ENCODE measurements at regions not wholly inside any gene's neighbourhood (a gene's known extent, or its start where the extent isn't known, plus 50 kb on each side); places are given as distances from the start of the nearest gene placed in this dataset.

GRCh38 chrX:81377329-81377728, 175.4 kb downstream of the SH3BGRL start:
- intact Hi-C loops (cut with DNase I; ENCODE audit: low total_unique reads) = loop anchor here (10.0 kb wide), 1 partner anchor 203 kb away; no protein-coding TSS in a partner anchor
- no peak overlapping the region for H3K27ac ChIP-seq
- DNase-seq = no peak
- no peaks in the 10 kb centered on the region for H3K36me3 ChIP-seq
- WGBS, 5 donors = 17 to 43% (median 25%) methylated on average over 2 of the region's 2 CpGs
- H3K9me3 ChIP-seq = no peaks in the 10 kb centered on the region
- TF ChIP-seq POLR2A (IDR thresholded peaks at IDR 0.05) (no peak), CTCF (IDR thresholded peaks at IDR 0.05 in 8 of 11, conservative IDR thresholded peaks at IDR 0.05 in 3 of 11) (peak in 9 of 11 experiments; percentile 14 to 62 (median 43)), POLR2AphosphoS5 (IDR thresholded peaks at IDR 0.05) (no peak)
- H3K27me3 ChIP-seq (replicated peaks in 1 of 7) = no peaks in the 10 kb centered on the region
- no peak overlapping the region for H3K4me3 ChIP-seq
- no peaks in the 10 kb centered on the region for H3K4me1 ChIP-seq

DNA sequence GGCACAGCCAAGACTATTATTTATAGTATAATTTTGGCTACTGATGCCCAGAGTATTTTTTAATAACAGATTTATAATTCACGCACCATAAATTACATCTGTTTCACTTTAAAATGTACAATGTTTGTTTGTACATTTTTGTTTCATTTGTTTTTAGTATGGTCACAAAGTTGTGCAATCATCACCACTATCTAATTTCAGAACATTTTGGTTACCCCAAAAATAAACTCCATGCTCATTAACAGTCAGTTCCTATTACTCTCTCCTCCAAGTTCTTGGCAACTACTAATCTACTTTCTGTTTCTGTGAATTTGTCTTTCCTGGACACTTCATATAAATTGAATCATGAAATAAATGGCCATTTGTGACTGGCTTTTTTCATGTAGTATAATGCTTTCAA, 176.7 kb downstream of the SH3BGRL start:
- intact Hi-C loops (cut with DNase I; ENCODE audit: low total_unique reads) = loop anchor here (10.0 kb wide), 1 partner anchor 204 kb away; no protein-coding TSS in a partner anchor
- H3K4me1 ChIP-seq = no peaks in the 10 kb centered on the region
- no peaks in the 10 kb centered on the region for H3K9me3 ChIP-seq
- no peak for TF ChIP-seq POLR2A (IDR thresholded peaks at IDR 0.05)
- TF ChIP-seq CTCF (IDR thresholded peaks at IDR 0.05 in 8 of 11, conservative IDR thresholded peaks at IDR 0.05 in 3 of 11) = no peak
- TF ChIP-seq POLR2AphosphoS5 (IDR thresholded peaks at IDR 0.05) = no peak
- no peaks in the 10 kb centered on the region for H3K36me3 ChIP-seq
- DNase-seq = no peak
- H3K27me3 ChIP-seq (replicated peaks in 1 of 7) = no peaks in the 10 kb centered on the region
- WGBS, 5 donors = 81 to 100% (median 94%) methylated on average over 1 of the region's 1 CpG
- no peak overlapping the region for H3K27ac ChIP-seq
- no peak overlapping the region for H3K4me3 ChIP-seq

- TF ChIP-seq POLR2A (IDR thresholded peaks at IDR 0.05) (no peak), POLR2AphosphoS5 (IDR thresholded peaks at IDR 0.05) (no peak), CTCF (IDR thresholded peaks at IDR 0.05 in 8 of 11, conservative IDR thresholded peaks at IDR 0.05 in 3 of 11) (no peak)
- intact Hi-C loops (cut with DNase I; ENCODE audit: low total_unique reads) = no loop called here
- H3K4me3 ChIP-seq = no peak overlapping the region
- H3K36me3 ChIP-seq = no peaks in the 10 kb centered on the region
- no peak for DNase-seq
- peak overlapping the region in 1 of 8 donors; percentile 38 for H3K27ac ChIP-seq
- no peaks in the 10 kb centered on the region for H3K4me1 ChIP-seq
- peaks cover 0 to 11% (median 0%) of the 10 kb centered on the region in 8 donors for H3K9me3 ChIP-seq
- no peaks in the 10 kb centered on the region for H3K27me3 ChIP-seq (replicated peaks in 1 of 7)
Observed at GRCh38 chrX:81390237-81390636, 188.3 kb downstream of the SH3BGRL start.

GRCh38 chrX:81392396-81392795, 190.5 kb downstream of the SH3BGRL start:
- no peaks in the 10 kb centered on the region for H3K27me3 ChIP-seq (replicated peaks in 1 of 7)
- H3K27ac ChIP-seq = no peak overlapping the region
- no peak for DNase-seq
- H3K4me3 ChIP-seq = no peak overlapping the region
- H3K36me3 ChIP-seq = no peaks in the 10 kb centered on the region
- intact Hi-C loops (cut with DNase I; ENCODE audit: low total_unique reads) = no loop called here
- TF ChIP-seq POLR2A (IDR thresholded peaks at IDR 0.05) = no peak
- no peak for TF ChIP-seq CTCF (IDR thresholded peaks at IDR 0.05 in 8 of 11, conservative IDR thresholded peaks at IDR 0.05 in 3 of 11)
- TF ChIP-seq POLR2AphosphoS5 (IDR thresholded peaks at IDR 0.05) = no peak
- no peaks in the 10 kb centered on the region for H3K9me3 ChIP-seq
- H3K4me1 ChIP-seq = no peaks in the 10 kb centered on the region
